Ovary (tissue), 3 donors: ENCODE measurements at regions not wholly inside any gene's neighbourhood (a gene's known extent, or its start where the extent isn't known, plus 50 kb on each side); places are given as distances from the start of the nearest gene placed in this dataset.

Experiments
- EP300 ChIP-seq: sonication (generic); formaldehyde crosslinking; IDR thresholded peaks from one replicate; pipeline ENCODE4 v1.6.1; 2017; ENCODE audit warnings: antibody characterized with exemption
- POLR2A ChIP-seq: fragments of 450-650 bp; IDR thresholded peaks from one replicate; pipeline ENCODE4 v1.6.1; 2017; ENCODE audit warnings: antibody characterized with exemption, mild to moderate bottlenecking, moderate library complexity
- TF ChIP-seq, protein P1 (sequence below), 3 donors: fragments of 450-650 bp in 2 of 3; fragments of 200-600 bp in 1 of 3; IDR thresholded peaks; one replicate each; pipeline versions ENCODE4 v1.5.1 to v1.8.0; 2016 to 2022; ENCODE audit warnings: antibody characterized with exemption in 3 of 3, mild to moderate bottlenecking in 1 of 3
- donor health status: DM: no; HTN: no; CAD: no.

DNA sequence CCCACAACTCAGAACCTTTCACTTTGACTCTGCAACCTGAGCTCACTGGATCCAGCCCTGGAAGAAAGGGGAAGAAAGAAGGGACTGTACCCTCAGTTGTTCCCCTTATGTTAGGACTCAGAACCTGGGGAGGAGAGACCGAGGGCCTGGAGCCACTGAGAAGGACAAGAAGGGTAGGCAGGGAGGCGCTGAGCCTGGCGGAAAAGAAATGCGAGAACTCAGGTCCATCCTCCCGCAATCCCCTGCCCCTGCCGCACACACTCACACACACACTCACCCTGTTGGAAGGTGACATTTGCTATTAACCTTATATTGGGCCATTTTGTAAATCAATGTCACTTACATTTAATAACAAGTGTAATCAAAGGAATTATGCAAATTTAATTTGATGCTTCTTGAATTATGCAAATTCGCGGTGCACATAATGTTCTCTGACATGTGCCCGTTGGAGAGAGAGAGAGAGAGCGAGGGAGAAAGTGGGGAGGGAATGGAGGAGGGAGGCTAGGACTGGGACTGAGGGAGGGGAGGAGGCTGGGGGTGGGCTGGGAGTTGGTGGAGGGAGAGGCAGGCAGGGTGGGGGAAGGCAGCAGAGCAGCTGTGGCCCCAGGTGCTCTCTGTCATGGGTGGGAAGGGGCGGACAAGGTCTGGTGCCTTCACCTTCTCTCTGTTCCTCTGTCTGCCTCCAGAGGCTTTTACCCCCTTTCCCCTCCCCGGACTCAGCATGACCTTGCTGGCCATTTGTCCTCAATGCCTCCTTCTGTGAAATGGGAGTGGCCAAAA lies 99.6 kb upstream of the PAX2 start:
- TF ChIP-seq, protein P1, sequence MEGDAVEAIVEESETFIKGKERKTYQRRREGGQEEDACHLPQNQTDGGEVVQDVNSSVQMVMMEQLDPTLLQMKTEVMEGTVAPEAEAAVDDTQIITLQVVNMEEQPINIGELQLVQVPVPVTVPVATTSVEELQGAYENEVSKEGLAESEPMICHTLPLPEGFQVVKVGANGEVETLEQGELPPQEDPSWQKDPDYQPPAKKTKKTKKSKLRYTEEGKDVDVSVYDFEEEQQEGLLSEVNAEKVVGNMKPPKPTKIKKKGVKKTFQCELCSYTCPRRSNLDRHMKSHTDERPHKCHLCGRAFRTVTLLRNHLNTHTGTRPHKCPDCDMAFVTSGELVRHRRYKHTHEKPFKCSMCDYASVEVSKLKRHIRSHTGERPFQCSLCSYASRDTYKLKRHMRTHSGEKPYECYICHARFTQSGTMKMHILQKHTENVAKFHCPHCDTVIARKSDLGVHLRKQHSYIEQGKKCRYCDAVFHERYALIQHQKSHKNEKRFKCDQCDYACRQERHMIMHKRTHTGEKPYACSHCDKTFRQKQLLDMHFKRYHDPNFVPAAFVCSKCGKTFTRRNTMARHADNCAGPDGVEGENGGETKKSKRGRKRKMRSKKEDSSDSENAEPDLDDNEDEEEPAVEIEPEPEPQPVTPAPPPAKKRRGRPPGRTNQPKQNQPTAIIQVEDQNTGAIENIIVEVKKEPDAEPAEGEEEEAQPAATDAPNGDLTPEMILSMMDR (IDR thresholded peaks at IDR 0.05) = no peak
- TF ChIP-seq POLR2A (no peak), EP300 (no peak)
